Panc1 (cell line): ENCODE measurements at regions not wholly inside any gene's neighbourhood (a gene's known extent, or its start where the extent isn't known, plus 50 kb on each side); places are given as distances from the start of the nearest gene placed in this dataset.

Experiments
- ATAC-seq: fragments of 200-7000 bp; cut with Tn5 transposase; 2 replicates; pipeline ENCODE4 v1.9.1; 2020; ENCODE audit warnings: mild to moderate bottlenecking, moderate library complexity
- BruUV-seq: library from RNA; stranded (reverse); fragments of 400-500 nt; replicated peaks from 2 replicates; lab custom pipeline; 2021; lab: Mats Ljungman, UMichigan
- CTCF ChIA-PET: fragments of 300-600 bp; sonication (Branson Sonifier 250); formaldehyde crosslinking; loops from one replicate; lab custom pipeline; 2022; ENCODE audit warnings: antibody characterized with exemption; lab: Charles Lee
- POLR2A ChIA-PET: fragments of 300-600 bp; sonication (Branson Sonifier 250); formaldehyde crosslinking; loops from one replicate; lab custom pipeline; 2022; ENCODE audit warnings: antibody characterized with exemption; lab: Charles Lee
- DNase-seq: peaks from one replicate; pipeline ENCODE4 v3.0.0-alpha.2; 2010; ENCODE audit warnings: low read depth, low spot score
- H3K27ac ChIP-seq: 2 replicates; pipeline ENCODE4 v1.5.1; 2011; ENCODE audit warnings: mild to moderate bottlenecking, low read length, inconsistent platforms
- H3K27me3 ChIP-seq: fragments of 200-500 bp; sonication (Bioruptor generic); 2 replicates; pipeline ENCODE4 v1.6.0; 2014; ENCODE audit warnings: low read length, inconsistent platforms; ENCODE audit not compliant: control insufficient read depth, insufficient read depth
- H3K36me3 ChIP-seq: fragments of 200-500 bp; sonication (Bioruptor generic); 2 replicates; pipeline ENCODE4 v1.5.1; 2014; ENCODE audit warnings: inconsistent platforms, mild to moderate bottlenecking, low read length, moderate library complexity; ENCODE audit not compliant: control insufficient read depth, insufficient read depth
- H3K4me1 ChIP-seq: 2 replicates; pipeline ENCODE4 v1.5.1; 2011; ENCODE audit warnings: inconsistent platforms, mild to moderate bottlenecking, low read length, moderate library complexity; ENCODE audit not compliant: control insufficient read depth, insufficient read depth
- H3K4me3 ChIP-seq, 2 experiments: 2 replicates each; pipeline ENCODE4 v1.5.1; 2011 to 2012; ENCODE audit warnings: low read depth in 2 of 2, low read length in 2 of 2, mild to moderate bottlenecking in 2 of 2, inconsistent platforms in 1 of 2, moderate library complexity in 1 of 2
- H3K9me3 ChIP-seq: fragments of 200-500 bp; sonication (Bioruptor generic); 2 replicates; pipeline ENCODE4 v1.5.1; 2014; ENCODE audit warnings: low read depth, mild to moderate bottlenecking, inconsistent platforms, low read length, moderate library complexity; ENCODE audit not compliant: control insufficient read depth, insufficient read depth
- CTCF ChIP-seq: fragments of 450-650 bp; IDR thresholded peaks from 2 replicates; pipeline ENCODE4 v1.5.1; 2017; ENCODE audit warnings: mild to moderate bottlenecking
- POLR2AphosphoS5 ChIP-seq: IDR thresholded peaks from 2 replicates; pipeline ENCODE4 v1.6.1; 2012; ENCODE audit warnings: mild to moderate bottlenecking, low read depth, low read length, moderate library complexity
- REST ChIP-seq, 2 experiments: IDR thresholded peaks; 2 replicates each; pipeline ENCODE4 v1.6.1; 2011 to 2012; ENCODE audit warnings: low read depth in 2 of 2, control low read depth in 1 of 2, low read length in 1 of 2, mild to moderate bottlenecking in 1 of 2, moderate library complexity in 1 of 2; ENCODE audit not compliant: insufficient read depth in 1 of 2
- SIN3A ChIP-seq: IDR thresholded peaks from 2 replicates; pipeline ENCODE4 v1.6.1; 2012; ENCODE audit warnings: low read depth, mild to moderate bottlenecking, low read length, moderate library complexity, borderline replicate concordance; ENCODE audit not compliant: insufficient read depth
- TCF7L2 ChIP-seq: IDR thresholded peaks from 2 replicates; pipeline ENCODE4 v1.6.1; 2011; ENCODE audit warnings: mild to moderate bottlenecking, low read depth, low read length, inconsistent platforms
- in situ Hi-C: cut with HindIII; loops from 2 replicates; pipeline ENCODE4 v1.10.0; 2016; ENCODE audit warnings: low sequenced_read_pairs, low pct_unique_long_range_greater_than_20kb
- intact Hi-C: fragments of 100-400 bp; cut with micrococcal nuclease; formaldehyde crosslinking; loops from one replicate; pipeline ENCODE4 v1.10.0; 2022; ENCODE audit not compliant: unreplicated experiment

- Histone ChIP-seq H3K9me3 (no peaks in the 10 kb centered on the region), H3K4me3 (no peak overlapping the region), H3K27ac (no peak overlapping the region), H3K4me1 (no peaks in the 10 kb centered on the region), H3K36me3 (no peaks in the 10 kb centered on the region), H3K27me3 (no peaks in the 10 kb centered on the region)
- no peak for DNase-seq
- no TSS peak for BruUV-seq
- ATAC-seq: no peak
- TF ChIP-seq REST (IDR thresholded peaks at IDR 0.05; ENCODE audit: insufficient read depth in 1 of 2, low read depth in 2 of 2, low read length in 1 of 2): no peak
- TF ChIP-seq SIN3A: no peak
- no peak for TF ChIP-seq POLR2AphosphoS5
- no peak for TF ChIP-seq TCF7L2
- no peak for TF ChIP-seq CTCF
- in situ Hi-C loops (no loop called here), intact Hi-C loops (no loop called here)
- POLR2A ChIA-PET: no interaction called here
- CTCF ChIA-PET: no interaction called here
Observed at GRCh38 chr20:19121463-19121862, 91.0 kb upstream of the SLC24A3 start.

GRCh38 chr20:19121916-19122315, 90.5 kb upstream of the SLC24A3 start:
- TF ChIP-seq REST (IDR thresholded peaks at IDR 0.05; ENCODE audit: insufficient read depth in 1 of 2, low read depth in 2 of 2, low read length in 1 of 2) (no peak), CTCF (no peak), TCF7L2 (no peak), SIN3A (no peak), POLR2AphosphoS5 (no peak)
- ChIA-PET POLR2A (no interaction called here), CTCF (no interaction called here)
- no peak for DNase-seq
- Histone ChIP-seq H3K36me3 (no peaks in the 10 kb centered on the region), H3K4me3 (no peak overlapping the region), H3K9me3 (no peaks in the 10 kb centered on the region), H3K4me1 (no peaks in the 10 kb centered on the region), H3K27ac (no peak overlapping the region), H3K27me3 (no peaks in the 10 kb centered on the region)
- BruUV-seq: no TSS peak
- in situ Hi-C loops (no loop called here), intact Hi-C loops (no loop called here)
- ATAC-seq: no peak
